H1 (cell line): ENCODE measurements at regions not wholly inside any gene's neighbourhood (a gene's known extent, or its start where the extent isn't known, plus 50 kb on each side); places are given as distances from the start of the nearest gene placed in this dataset.

Experiments
- CTCF ChIA-PET: fragments of 300-600 bp; sonication (Branson Sonifier 250); formaldehyde crosslinking; loops from one replicate; lab custom pipeline; 2021; ENCODE audit not compliant: partially characterized antibody; lab: Charles Lee
- POLR2A ChIA-PET: fragments of 300-600 bp; sonication (Branson Sonifier 250); formaldehyde crosslinking; loops from one replicate; lab custom pipeline; 2021; ENCODE audit warnings: inconsistent platforms; ENCODE audit not compliant: partially characterized antibody; lab: Charles Lee
- DNase-seq, 2 experiments: peaks; one replicate each; pipeline versions ENCODE4 v3.0.0 to v3.0.0-alpha.2; 2010 to 2022; ENCODE audit warnings: low spot score in 2 of 2, low read depth in 1 of 2, mixed read lengths in 1 of 2
- FAIRE-seq: peaks from 2 replicates; lab custom pipeline; 2011; peaks lifted over from hg19 to GRCh38; lab: Jason Lieb, UNC
- H2AFZ ChIP-seq: 2 replicates; pipeline ENCODE4 v1.8.1; 2012; ENCODE audit warnings: low read length, inconsistent platforms
- H2AK5ac ChIP-seq: 2 replicates; pipeline ENCODE4 v1.6.1; 2013; ENCODE audit warnings: low read depth, low read length
- H2BK120ac ChIP-seq: replicated peaks from 2 replicates; pipeline ENCODE3; 2013; ENCODE audit warnings: low read depth, low read length, inconsistent platforms
- H2BK12ac ChIP-seq: 2 replicates; pipeline ENCODE4 v1.6.1; 2013; ENCODE audit warnings: low read depth, low read length
- H2BK15ac ChIP-seq: 2 replicates; pipeline ENCODE4 v1.6.1; 2013; ENCODE audit warnings: low read length
- H2BK20ac ChIP-seq: 2 replicates; pipeline ENCODE4 v1.6.1; 2013; ENCODE audit warnings: low read length
- H2BK5ac ChIP-seq: 2 replicates; pipeline ENCODE4 v1.6.1; 2013; ENCODE audit warnings: low read depth, low read length
- H3K14ac ChIP-seq: 2 replicates; pipeline ENCODE4 v1.6.1; 2013; ENCODE audit warnings: inconsistent platforms; ENCODE audit not compliant: insufficient read length
- H3K18ac ChIP-seq: 2 replicates; pipeline ENCODE4 v1.6.1; 2013; ENCODE audit warnings: low read length; ENCODE audit errors: extremely low read depth
- H3K23ac ChIP-seq: 2 replicates; pipeline ENCODE4 v1.6.1; 2013; ENCODE audit warnings: inconsistent platforms; ENCODE audit not compliant: insufficient read length
- H3K23me2 ChIP-seq: 2 replicates; pipeline ENCODE4 v1.6.1; 2013; ENCODE audit warnings: low read depth, low read length
- H3K27ac ChIP-seq: 2 replicates; pipeline ENCODE4 v1.6.1; 2011; ENCODE audit warnings: low read depth, low read length, inconsistent platforms
- H3K27me3 ChIP-seq, 4 experiments: replicated peaks in 1 of 4; 1 replicate in 1 of 4; 2 replicates in 3 of 4; pipeline versions ENCODE4 v1.6.1 to v1.8.1; 2011 to 2013; ENCODE audit warnings: low read length in 3 of 4, mild to moderate bottlenecking in 3 of 4, inconsistent platforms in 2 of 4, mixed read lengths in 2 of 4, moderate library complexity in 1 of 4; ENCODE audit not compliant: control insufficient read depth in 3 of 4, insufficient read depth in 3 of 4; ENCODE audit errors: extremely low read depth in 1 of 4
- H3K36me3 ChIP-seq, 4 experiments: 2 replicates each; pipeline versions ENCODE4 v1.6.1 to v1.8.1; 2011 to 2013; ENCODE audit warnings: mild to moderate bottlenecking in 4 of 4, low read length in 3 of 4, moderate library complexity in 2 of 4, control low read depth in 1 of 4, inconsistent platforms in 1 of 4; ENCODE audit not compliant: insufficient read depth in 4 of 4, control insufficient read depth in 2 of 4
- H3K4ac ChIP-seq: replicated peaks from 2 replicates; pipeline ENCODE3; 2013; ENCODE audit warnings: low read length, low read depth, mixed read lengths, inconsistent platforms; ENCODE audit not compliant: insufficient read length
- H3K4me1 ChIP-seq, 4 experiments: replicated peaks in 1 of 4; 1 replicate in 1 of 4; 2 replicates in 3 of 4; pipeline versions ENCODE4 v1.6.1 to v1.8.1; 2011 to 2013; ENCODE audit warnings: low read length in 3 of 4, inconsistent platforms in 2 of 4, mixed read lengths in 1 of 4; ENCODE audit not compliant: insufficient read depth in 4 of 4, control insufficient read depth in 3 of 4
- H3K4me2 ChIP-seq, 2 experiments: 2 replicates each; pipeline versions ENCODE4 v1.6.1 to v1.8.1; 2011 to 2013; ENCODE audit warnings: low read depth in 2 of 2, low read length in 2 of 2, control low read depth in 1 of 2, inconsistent platforms in 1 of 2, mild to moderate bottlenecking in 1 of 2; ENCODE audit not compliant: insufficient read depth in 1 of 2
- H3K4me3 ChIP-seq, 4 experiments: fragments of 200-600, 300-600 bp in 1 of 4; sonication (generic), shearing (Covaris generic), sonication (Bioruptor Twin) in 1 of 4; 2 replicates each; pipeline versions ENCODE4 v1.5.1 to v1.8.1; 2011 to 2016; ENCODE audit warnings: low read length in 4 of 4, low read depth in 3 of 4, control low read depth in 2 of 4, inconsistent platforms in 2 of 4, mild to moderate bottlenecking in 2 of 4, mixed read lengths in 1 of 4, moderate library complexity in 1 of 4; ENCODE audit not compliant: insufficient read depth in 2 of 4; ENCODE audit errors: extremely low read depth in 1 of 4
- H3K56ac ChIP-seq: replicated peaks from 2 replicates; pipeline ENCODE3; 2013; ENCODE audit warnings: low read depth, mild to moderate bottlenecking, mixed read lengths, low read length, inconsistent platforms; ENCODE audit not compliant: insufficient read length
- H3K79me1 ChIP-seq: 2 replicates; pipeline ENCODE4 v1.6.1; 2013; ENCODE audit warnings: low read depth, low read length, control low read depth
- H3K79me2 ChIP-seq, 2 experiments: 2 replicates each; pipeline versions ENCODE4 v1.6.1 to v1.8.1; 2012 to 2013; ENCODE audit warnings: low read length in 2 of 2, mild to moderate bottlenecking in 2 of 2, inconsistent platforms in 1 of 2; ENCODE audit not compliant: insufficient read depth in 2 of 2, control insufficient read depth in 1 of 2
- H3K9ac ChIP-seq, 4 experiments: replicated peaks in 1 of 4; 1 replicate in 1 of 4; 2 replicates in 3 of 4; pipeline versions ENCODE4 v1.6.1 to v1.8.1; 2011 to 2013; ENCODE audit warnings: low read depth in 3 of 4, low read length in 3 of 4, control low read depth in 2 of 4, mild to moderate bottlenecking in 2 of 4, moderate library complexity in 2 of 4, inconsistent platforms in 1 of 4; ENCODE audit errors: extremely low read depth in 1 of 4
- H3K9me3 ChIP-seq, 2 experiments: 2 replicates each; pipeline versions ENCODE4 v1.6.1 to v1.8.1; 2012 to 2013; ENCODE audit warnings: mild to moderate bottlenecking in 2 of 2, moderate library complexity in 2 of 2, control low read depth in 1 of 2, inconsistent platforms in 1 of 2, low read depth in 1 of 2, low read length in 1 of 2, mixed read lengths in 1 of 2; ENCODE audit not compliant: insufficient read depth in 2 of 2
- H4K20me1 ChIP-seq, 2 experiments: replicated peaks in 1 of 2; 2 replicates each; pipeline versions ENCODE3 to v1.8.1; 2011 to 2013; ENCODE audit warnings: inconsistent platforms in 2 of 2, low read length in 2 of 2, mild to moderate bottlenecking in 1 of 2; ENCODE audit not compliant: insufficient read depth in 2 of 2, control insufficient read depth in 1 of 2
- H4K5ac ChIP-seq: 2 replicates; pipeline ENCODE4 v1.6.1; 2013; ENCODE audit warnings: low read length, low read depth, mixed read lengths, inconsistent platforms; ENCODE audit not compliant: insufficient read length
- H4K8ac ChIP-seq: 2 replicates; pipeline ENCODE4 v1.8.0; 2013; ENCODE audit warnings: mild to moderate bottlenecking, moderate library complexity, low read length, inconsistent platforms; ENCODE audit not compliant: insufficient read depth; ENCODE audit errors: extremely low read depth
- H4K91ac ChIP-seq: replicated peaks from 2 replicates; pipeline ENCODE3; 2013; ENCODE audit warnings: low read length, mixed read lengths, inconsistent platforms; ENCODE audit not compliant: insufficient read length
- ATF3 ChIP-seq: IDR thresholded peaks from 2 replicates; pipeline ENCODE4 v1.6.1; 2011; ENCODE audit warnings: low read depth, mild to moderate bottlenecking, low read length; ENCODE audit not compliant: insufficient read depth
- BCL11A ChIP-seq, 2 experiments: IDR thresholded peaks; one replicate each; pipeline ENCODE4 v1.6.1; 2011; ENCODE audit warnings: low read depth in 2 of 2, low read length in 2 of 2, mild to moderate bottlenecking in 2 of 2
- BRCA1 ChIP-seq: IDR thresholded peaks from 2 replicates; pipeline ENCODE4 v1.6.1; 2012; ENCODE audit warnings: low read depth, low read length, improper control_type of control experiment
- CEBPB ChIP-seq: IDR thresholded peaks from 2 replicates; pipeline ENCODE4 v1.6.1; 2012; ENCODE audit warnings: low read depth, low read length
- GTF2F1 ChIP-seq: IDR thresholded peaks from 2 replicates; pipeline ENCODE4 v1.6.1; 2012; ENCODE audit warnings: low read depth, low read length, improper control_type of control experiment, borderline replicate concordance
- MAFK ChIP-seq: IDR thresholded peaks from 2 replicates; pipeline ENCODE4 v1.6.1; 2012; ENCODE audit warnings: low read depth, mild to moderate bottlenecking, improper control_type of control experiment, low read length
- PHF8 ChIP-seq: fragments of 200-600 bp; sonication (generic); conservative IDR thresholded peaks from 2 replicates; pipeline ENCODE4 v1.7.1; 2012; ENCODE audit warnings: low read depth, mild to moderate bottlenecking, inconsistent platforms, low read length, moderate library complexity
- POLR2A ChIP-seq, 2 experiments: IDR thresholded peaks; 1 replicate in 1 of 2; 2 replicates in 1 of 2; pipeline ENCODE4 v1.6.1; 2011; ENCODE audit warnings: low read depth in 2 of 2, low read length in 2 of 2, mild to moderate bottlenecking in 2 of 2; ENCODE audit errors: control extremely low read depth in 1 of 2
- POU5F1 ChIP-seq: IDR thresholded peaks from 2 replicates; pipeline ENCODE4 v1.6.1; 2011; ENCODE audit warnings: low read depth, mild to moderate bottlenecking, low read length, moderate library complexity
- SIX5 ChIP-seq: IDR thresholded peaks from 2 replicates; pipeline ENCODE4 v1.6.1; 2011; ENCODE audit warnings: mild to moderate bottlenecking, low read depth, low read length
- ZNF274 ChIP-seq: IDR thresholded peaks from 2 replicates; pipeline ENCODE4 v1.7.0; 2012; ENCODE audit warnings: low read length, borderline replicate concordance; ENCODE audit errors: extremely low read depth
- WGBS, 2 experiments: shearing (Covaris generic) in 1 of 2; methylation state at CpG; one replicate each; pipeline versions ENCODE4 v1.1.6 to v1.1.7; 2013 to 2015; ENCODE audit warnings: low lambda C conversion rate in 2 of 2, mixed read lengths in 2 of 2, inconsistent platforms in 1 of 2, low coverage in 1 of 2, missing lambda C conversion rate in 1 of 2; ENCODE audit not compliant: insufficient replicate concordance in 2 of 2, insufficient coverage in 1 of 2, insufficient read length in 1 of 2; ENCODE audit errors: extremely low coverage in 1 of 2, missing lambda C conversion rate in 1 of 2; 5-methylcytosine and 5-hydroxymethylcytosine counted together

DNA sequence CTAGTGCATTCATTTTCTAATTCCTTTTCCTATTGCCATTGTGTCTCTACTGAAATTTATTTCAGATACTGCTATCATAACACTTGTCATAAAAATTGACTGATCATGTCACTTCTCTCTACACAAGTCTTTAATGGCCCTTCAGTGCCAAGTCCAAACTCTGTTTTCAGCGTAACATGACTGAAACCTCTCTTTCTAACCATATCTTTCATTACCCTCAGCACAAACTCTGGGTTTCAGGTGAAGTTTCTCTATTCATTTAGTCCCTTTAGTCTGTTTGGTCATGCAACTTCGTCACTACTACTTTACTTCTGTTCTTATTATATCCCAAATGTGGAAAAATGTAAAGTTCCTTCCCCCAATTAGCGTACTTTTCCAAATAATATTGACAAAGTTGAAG lies 234.9 kb downstream of the OGFRL1 start:
- no peak overlapping the region for H2AFZ ChIP-seq
- ChIA-PET POLR2A (no interaction called here), CTCF (no interaction called here)
- H3K18ac ChIP-seq, result no peak overlapping the region
- H3K9me3 ChIP-seq, result no peaks in the 10 kb centered on the region
- no peak overlapping the region for H3K9ac ChIP-seq
- no peak for FAIRE-seq
- no peaks in the 10 kb centered on the region for H3K79me1 ChIP-seq
- no peak overlapping the region for H4K91ac ChIP-seq
- TF ChIP-seq ATF3 (no peak), SIX5 (no peak), POLR2A (IDR thresholded peaks at IDR 0.05; ENCODE audit: control extremely low read depth in 1 of 2, low read depth in 2 of 2, low read length in 2 of 2) (no peak), PHF8 (no peak), BCL11A (IDR thresholded peaks at IDR 0.05; ENCODE audit: low read depth in 2 of 2, low read length in 2 of 2) (no peak), POU5F1 (no peak), CEBPB (no peak), MAFK (no peak), GTF2F1 (no peak), BRCA1 (no peak), ZNF274 (no peak)
- no peak overlapping the region for H2BK120ac ChIP-seq
- no peak overlapping the region for H3K27ac ChIP-seq
- H3K23me2 ChIP-seq, result no peaks in the 10 kb centered on the region
- no peak overlapping the region for H3K4me3 ChIP-seq
- no peak overlapping the region for H2BK20ac ChIP-seq
- H3K4me1 ChIP-seq, result no peaks in the 10 kb centered on the region
- no peak overlapping the region for H2BK15ac ChIP-seq
- no peaks in the 10 kb centered on the region for H3K36me3 ChIP-seq
- no peak overlapping the region for H3K14ac ChIP-seq
- H3K4me2 ChIP-seq, result no peak overlapping the region
- H4K8ac ChIP-seq, result no peak overlapping the region
- H2AK5ac ChIP-seq, result no peak overlapping the region
- no peaks in the 10 kb centered on the region for H3K79me2 ChIP-seq
- no peak for DNase-seq
- no peaks in the 10 kb centered on the region for H3K27me3 ChIP-seq
- no peaks in the 10 kb centered on the region for H4K20me1 ChIP-seq
- WGBS, 2 experiments, result 96% methylated on average over 3 of the region's 3 CpGs; no CpG with 5 or more reads in 1 of the 2 experiments
- H2BK12ac ChIP-seq, result no peak overlapping the region
- no peak overlapping the region for H3K4ac ChIP-seq
- H2BK5ac ChIP-seq, result no peak overlapping the region
- no peak overlapping the region for H3K56ac ChIP-seq
- H3K23ac ChIP-seq, result no peak overlapping the region
- H4K5ac ChIP-seq, result no peak overlapping the region
